ENCODE measurements at regions not wholly inside any gene's neighbourhood (a gene's known extent, or its start where the extent isn't known, plus 50 kb on each side); places are given as distances from the start of the nearest gene placed in this dataset.

DNA sequence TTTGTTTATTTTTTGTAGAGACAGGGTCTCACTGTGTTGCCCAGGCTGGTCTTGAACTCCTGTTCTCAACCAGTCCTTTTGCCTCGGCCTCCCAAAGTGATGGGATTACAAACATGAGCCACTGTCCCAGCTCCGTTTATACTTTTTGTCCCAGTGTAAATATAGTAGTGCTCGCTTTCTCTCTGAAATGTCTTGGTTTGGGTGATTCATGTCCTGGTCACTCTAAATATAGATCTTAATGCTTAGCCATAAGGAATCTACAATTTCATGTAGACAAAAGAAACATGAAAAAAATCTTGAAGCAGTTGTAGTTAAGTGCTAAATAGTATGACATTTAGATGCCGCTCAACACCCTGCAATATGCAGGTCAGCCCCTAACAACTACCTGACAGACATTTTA lies 126.9 kb downstream of the KATNIP start:
- TF ChIP-seq, protein P1, sequence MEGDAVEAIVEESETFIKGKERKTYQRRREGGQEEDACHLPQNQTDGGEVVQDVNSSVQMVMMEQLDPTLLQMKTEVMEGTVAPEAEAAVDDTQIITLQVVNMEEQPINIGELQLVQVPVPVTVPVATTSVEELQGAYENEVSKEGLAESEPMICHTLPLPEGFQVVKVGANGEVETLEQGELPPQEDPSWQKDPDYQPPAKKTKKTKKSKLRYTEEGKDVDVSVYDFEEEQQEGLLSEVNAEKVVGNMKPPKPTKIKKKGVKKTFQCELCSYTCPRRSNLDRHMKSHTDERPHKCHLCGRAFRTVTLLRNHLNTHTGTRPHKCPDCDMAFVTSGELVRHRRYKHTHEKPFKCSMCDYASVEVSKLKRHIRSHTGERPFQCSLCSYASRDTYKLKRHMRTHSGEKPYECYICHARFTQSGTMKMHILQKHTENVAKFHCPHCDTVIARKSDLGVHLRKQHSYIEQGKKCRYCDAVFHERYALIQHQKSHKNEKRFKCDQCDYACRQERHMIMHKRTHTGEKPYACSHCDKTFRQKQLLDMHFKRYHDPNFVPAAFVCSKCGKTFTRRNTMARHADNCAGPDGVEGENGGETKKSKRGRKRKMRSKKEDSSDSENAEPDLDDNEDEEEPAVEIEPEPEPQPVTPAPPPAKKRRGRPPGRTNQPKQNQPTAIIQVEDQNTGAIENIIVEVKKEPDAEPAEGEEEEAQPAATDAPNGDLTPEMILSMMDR (IDR thresholded peaks at IDR 0.05; ENCODE audit: extremely low read depth, missing control alignments), result no peak
- DNase-seq (ENCODE audit: low spot score), result no peak

DNA sequence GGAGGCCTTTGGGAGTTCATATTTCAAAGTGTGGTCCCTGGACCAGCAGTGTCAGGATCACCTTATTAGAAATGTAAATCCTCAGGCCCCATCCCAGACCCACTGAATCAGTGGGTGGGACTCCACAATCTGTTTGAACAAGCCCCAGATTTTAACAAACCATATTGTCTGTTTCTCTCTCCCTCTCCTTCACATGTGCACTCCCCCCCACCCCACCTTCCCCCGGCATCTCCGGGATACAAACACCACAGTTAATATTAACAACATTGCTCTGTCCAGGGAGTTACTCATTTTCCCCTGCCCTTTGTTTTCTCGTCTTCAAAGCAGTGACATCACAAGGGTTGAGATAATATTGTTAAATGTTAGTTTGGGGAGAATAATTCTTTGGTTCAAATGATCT lies 127.3 kb downstream of the KATNIP start:
- TF ChIP-seq, protein P1 (IDR thresholded peaks at IDR 0.05; ENCODE audit: extremely low read depth, missing control alignments), result no peak
- DNase-seq (ENCODE audit: low spot score), result no peak

DNA sequence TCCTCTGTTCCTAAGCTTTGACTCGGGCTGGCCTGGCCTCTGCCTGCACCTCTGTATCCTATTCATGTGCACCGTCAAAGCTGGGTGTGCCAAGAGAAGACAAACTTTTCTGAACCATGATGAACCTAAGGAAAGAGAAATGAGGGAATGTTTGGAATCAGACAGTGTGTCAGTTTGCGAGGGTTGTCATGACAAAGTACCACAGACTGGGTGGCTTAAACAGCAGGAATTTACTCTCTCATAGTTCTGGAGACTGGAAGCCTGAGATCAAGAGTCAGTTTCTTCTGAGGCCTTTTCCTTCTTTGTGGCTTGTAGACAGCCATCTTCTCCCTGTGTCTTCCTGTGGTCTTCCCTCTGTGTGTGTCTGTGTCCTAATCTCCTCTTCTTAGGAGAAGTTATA lies 129.0 kb downstream of the KATNIP start:
- TF ChIP-seq, protein P1 (IDR thresholded peaks at IDR 0.05; ENCODE audit: extremely low read depth, missing control alignments), result no peak
- DNase-seq (ENCODE audit: low spot score), result no peak

DNA sequence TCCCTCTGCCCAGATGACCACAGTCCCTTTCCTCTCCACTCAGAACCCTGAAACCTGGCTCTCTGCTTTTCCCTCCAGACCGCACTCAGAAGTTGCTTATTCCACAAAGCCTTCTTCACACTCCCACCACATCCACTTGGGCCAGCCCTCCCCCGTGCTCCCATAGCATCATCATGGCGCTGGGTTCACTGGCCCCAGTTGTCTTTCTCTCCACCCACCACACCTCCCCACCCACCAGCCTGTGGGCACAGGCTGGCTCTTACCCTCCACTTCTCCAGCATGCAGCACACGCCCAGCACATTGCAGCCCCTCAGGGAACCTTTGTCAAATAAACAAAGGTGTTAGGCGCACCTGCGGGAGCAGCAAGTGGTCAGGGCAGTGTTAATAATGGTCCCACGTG lies 130.0 kb downstream of the KATNIP start:
- DNase-seq (ENCODE audit: low spot score), result no peak

DNA sequence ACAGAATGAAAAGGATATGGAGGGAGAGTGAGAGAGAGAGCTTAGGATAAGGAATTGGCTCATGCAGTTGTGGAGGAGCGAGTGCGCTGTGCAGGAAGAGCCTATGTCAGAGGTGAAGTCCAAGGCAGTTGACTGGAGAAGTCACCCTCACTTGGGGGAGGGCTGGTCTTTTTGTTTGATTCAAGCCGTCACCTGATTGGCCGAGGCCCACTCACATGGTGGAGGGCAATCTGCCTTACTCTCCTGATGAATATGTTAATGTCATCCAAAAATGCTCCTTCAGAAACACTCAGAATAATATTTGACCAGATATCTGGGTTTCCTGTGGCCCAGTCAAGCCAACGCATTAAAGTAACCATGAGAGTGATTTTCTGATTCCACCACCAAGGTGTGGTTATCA lies 131.7 kb downstream of the KATNIP start:
- TF ChIP-seq, protein P1 (IDR thresholded peaks at IDR 0.05; ENCODE audit: extremely low read depth, missing control alignments), result no peak
- DNase-seq (ENCODE audit: low spot score), result no peak

More for the DNA sequence above, 130.0 kb downstream of the KATNIP start:
- TF ChIP-seq, protein P1 (IDR thresholded peaks at IDR 0.05; ENCODE audit: extremely low read depth, missing control alignments), result no peak

DNA sequence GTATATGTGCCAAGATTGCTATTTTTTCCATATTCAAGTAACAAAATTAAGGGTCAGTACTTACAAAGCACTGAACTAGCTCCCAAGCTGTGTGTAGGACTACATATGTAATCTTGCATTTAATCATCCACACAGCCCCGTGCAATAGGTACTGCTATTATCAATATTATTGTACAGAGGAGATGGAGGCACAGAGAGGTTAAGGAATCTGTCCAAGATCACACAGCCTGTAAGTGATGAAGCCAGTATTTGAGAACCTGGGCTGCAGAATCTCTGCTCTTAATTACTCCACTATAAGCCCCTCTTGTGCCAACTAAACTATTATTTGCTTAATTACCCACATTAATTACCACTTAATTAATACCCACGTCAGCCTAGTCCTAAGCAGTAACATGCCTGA lies 134.1 kb downstream of the KATNIP start:
- DNase-seq (ENCODE audit: low spot score), result no peak
- TF ChIP-seq, protein P1 (IDR thresholded peaks at IDR 0.05; ENCODE audit: extremely low read depth, missing control alignments), result no peak

DNA sequence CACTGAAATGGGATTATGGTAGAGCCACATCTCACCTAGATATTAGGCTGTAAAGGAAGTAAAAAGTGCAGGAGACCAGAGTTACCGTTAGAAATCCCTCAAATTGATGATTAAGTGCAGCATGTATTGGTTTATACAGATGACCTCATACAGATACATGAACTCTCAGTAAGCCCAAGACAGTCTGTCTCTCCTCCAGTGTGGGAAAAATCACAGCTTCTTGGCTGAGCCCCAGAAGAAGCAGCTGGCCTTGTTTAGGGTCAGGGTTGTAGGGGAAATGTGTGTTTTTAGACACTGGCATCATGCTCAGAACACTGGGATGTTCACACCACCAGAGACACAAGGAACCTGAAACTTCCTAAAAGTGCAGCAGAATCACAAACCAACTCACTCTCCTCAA lies 135.9 kb downstream of the KATNIP start:
- TF ChIP-seq, protein P1 (IDR thresholded peaks at IDR 0.05; ENCODE audit: extremely low read depth, missing control alignments), result no peak
- no peak for DNase-seq (ENCODE audit: low spot score)
